ENCODE measurements at regions not wholly inside any gene's neighbourhood (a gene's known extent, or its start where the extent isn't known, plus 50 kb on each side); places are given as distances from the start of the nearest gene placed in this dataset.

DNA sequence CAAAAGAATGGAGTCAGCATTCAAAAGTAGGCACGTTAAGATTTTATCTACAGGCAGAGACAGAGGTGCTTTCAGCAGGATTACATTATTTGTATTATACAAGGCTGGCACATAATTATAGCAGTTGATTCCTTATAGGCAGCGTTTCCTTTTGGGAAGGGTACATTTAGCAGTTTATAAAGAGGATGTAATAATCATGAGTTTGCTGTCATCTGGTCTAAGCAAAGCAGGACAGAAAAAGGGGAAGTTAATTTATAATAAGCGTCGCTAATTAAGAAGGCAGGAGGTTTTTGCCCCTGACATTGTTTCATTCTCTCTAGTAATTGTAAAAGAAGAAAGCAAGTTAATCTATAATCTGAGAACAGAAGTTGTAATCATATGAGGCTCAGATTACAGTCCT is 259.9 kb upstream of the MDGA2 start:
- Mint-ChIP-seq H3K36me3 (no peaks in the 10 kb centered on the region), H3K9me3 (no peaks in the 10 kb centered on the region), H3K4me1 (no peaks in the 10 kb centered on the region), H3K4me3 (no peak overlapping the region), H3K27me3 (ENCODE audit: insufficient read depth, low read depth) (no peaks in the 10 kb centered on the region), H3K27ac (no peak overlapping the region)
- Histone ChIP-seq H3K9me3 (ENCODE audit: low read depth) (no peaks in the 10 kb centered on the region), H3K4me2 (no peak overlapping the region), H2AFZ (replicated peaks) (no peak overlapping the region), H3K4me1 (no peaks in the 10 kb centered on the region), H3K36me3 (no peaks in the 10 kb centered on the region), H3K79me2 (ENCODE audit: low read depth) (no peaks in the 10 kb centered on the region), H3K27me3 (no peaks in the 10 kb centered on the region), H3K4me3 (no peak overlapping the region), H4K20me1 (ENCODE audit: low read depth) (no peaks in the 10 kb centered on the region), H3K9ac (no peak overlapping the region), H3F3A (ENCODE audit: low read depth) (no peaks in the 10 kb centered on the region), H3K27ac (no peak overlapping the region)
- DNase-seq (ENCODE audit: low spot score): no peak
- no peak for TF ChIP-seq EZH2 (IDR thresholded peaks at IDR 0.05)
- TF ChIP-seq EZH2phosphoT487 (IDR thresholded peaks at IDR 0.05): no peak
- TF ChIP-seq, protein P1, sequence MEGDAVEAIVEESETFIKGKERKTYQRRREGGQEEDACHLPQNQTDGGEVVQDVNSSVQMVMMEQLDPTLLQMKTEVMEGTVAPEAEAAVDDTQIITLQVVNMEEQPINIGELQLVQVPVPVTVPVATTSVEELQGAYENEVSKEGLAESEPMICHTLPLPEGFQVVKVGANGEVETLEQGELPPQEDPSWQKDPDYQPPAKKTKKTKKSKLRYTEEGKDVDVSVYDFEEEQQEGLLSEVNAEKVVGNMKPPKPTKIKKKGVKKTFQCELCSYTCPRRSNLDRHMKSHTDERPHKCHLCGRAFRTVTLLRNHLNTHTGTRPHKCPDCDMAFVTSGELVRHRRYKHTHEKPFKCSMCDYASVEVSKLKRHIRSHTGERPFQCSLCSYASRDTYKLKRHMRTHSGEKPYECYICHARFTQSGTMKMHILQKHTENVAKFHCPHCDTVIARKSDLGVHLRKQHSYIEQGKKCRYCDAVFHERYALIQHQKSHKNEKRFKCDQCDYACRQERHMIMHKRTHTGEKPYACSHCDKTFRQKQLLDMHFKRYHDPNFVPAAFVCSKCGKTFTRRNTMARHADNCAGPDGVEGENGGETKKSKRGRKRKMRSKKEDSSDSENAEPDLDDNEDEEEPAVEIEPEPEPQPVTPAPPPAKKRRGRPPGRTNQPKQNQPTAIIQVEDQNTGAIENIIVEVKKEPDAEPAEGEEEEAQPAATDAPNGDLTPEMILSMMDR (IDR thresholded peaks at IDR 0.05): no peak

DNA sequence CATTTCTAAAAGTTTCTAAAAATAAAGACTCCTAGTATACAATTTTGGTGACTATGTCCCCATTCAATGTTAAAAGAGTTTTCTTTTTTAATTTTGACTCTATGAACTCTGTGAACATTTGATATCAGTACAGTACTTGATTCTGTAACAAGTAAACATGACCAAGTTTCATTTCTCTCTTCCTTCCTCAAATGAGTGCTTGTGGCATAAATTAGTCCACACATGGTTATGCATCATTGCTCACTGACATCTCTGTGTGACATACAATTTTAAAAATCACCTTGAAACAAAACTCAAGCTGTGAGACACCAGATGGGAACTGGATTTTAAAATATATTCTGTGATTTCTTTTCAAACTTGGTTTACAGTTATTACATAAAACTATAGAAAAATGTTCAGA is 253.9 kb upstream of the MDGA2 start:
- H3K27ac ChIP-seq: no peak overlapping the region
- no peaks in the 10 kb centered on the region for H3K79me2 ChIP-seq (ENCODE audit: low read depth)
- no peak overlapping the region for H3K9ac ChIP-seq
- no peaks in the 10 kb centered on the region for H3K9me3 ChIP-seq (ENCODE audit: low read depth)
- TF ChIP-seq EZH2 (IDR thresholded peaks at IDR 0.05) (no peak), EZH2phosphoT487 (IDR thresholded peaks at IDR 0.05) (no peak)
- TF ChIP-seq, protein P1 (IDR thresholded peaks at IDR 0.05): no peak
- Mint-ChIP-seq H3K4me1 (no peaks in the 10 kb centered on the region), H3K4me3 (no peak overlapping the region), H3K27ac (no peak overlapping the region), H3K27me3 (ENCODE audit: insufficient read depth, low read depth) (no peaks in the 10 kb centered on the region), H3K9me3 (peaks cover 8% of the 10 kb centered on the region), H3K36me3 (no peaks in the 10 kb centered on the region)
- no peaks in the 10 kb centered on the region for H4K20me1 ChIP-seq (ENCODE audit: low read depth)
- no peak for DNase-seq (ENCODE audit: low spot score)
- H2AFZ ChIP-seq (replicated peaks): no peak overlapping the region
- no peaks in the 10 kb centered on the region for H3F3A ChIP-seq (ENCODE audit: low read depth)
- H3K4me2 ChIP-seq: no peak overlapping the region
- no peak overlapping the region for H3K4me3 ChIP-seq
- H3K27me3 ChIP-seq: no peaks in the 10 kb centered on the region
- no peaks in the 10 kb centered on the region for H3K36me3 ChIP-seq
- no peaks in the 10 kb centered on the region for H3K4me1 ChIP-seq

DNA sequence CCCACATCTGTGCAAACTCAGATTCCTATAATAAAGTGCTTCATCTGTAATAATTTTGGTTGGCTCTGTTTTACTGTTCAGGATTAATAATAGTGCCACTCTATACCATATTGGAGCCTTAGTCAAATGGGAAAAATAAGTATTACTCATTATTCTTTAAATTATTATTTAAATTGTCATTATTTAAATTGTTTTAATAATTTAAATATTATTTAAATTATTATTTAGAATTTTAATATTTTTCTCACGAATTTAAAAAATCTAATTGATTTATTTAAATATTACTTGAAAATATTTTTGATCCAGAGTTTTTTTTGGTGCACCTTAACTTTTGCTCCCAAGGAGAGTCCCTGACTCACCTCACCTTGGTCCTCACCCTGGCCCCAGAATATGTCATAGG is 245.7 kb upstream of the MDGA2 start:
- no peaks in the 10 kb centered on the region for H3K36me3 ChIP-seq
- TF ChIP-seq EZH2 (IDR thresholded peaks at IDR 0.05): no peak
- H3K4me3 Mint-ChIP-seq: no peak overlapping the region
- no peak overlapping the region for H3K27ac ChIP-seq
- H3K4me1 Mint-ChIP-seq: no peaks in the 10 kb centered on the region
- no peaks in the 10 kb centered on the region for H3K4me1 ChIP-seq
- H3K79me2 ChIP-seq (ENCODE audit: low read depth): no peaks in the 10 kb centered on the region
- no peaks in the 10 kb centered on the region for H3F3A ChIP-seq (ENCODE audit: low read depth)
- H3K36me3 Mint-ChIP-seq: no peaks in the 10 kb centered on the region
- H4K20me1 ChIP-seq (ENCODE audit: low read depth): no peaks in the 10 kb centered on the region
- no peaks in the 10 kb centered on the region for H3K27me3 Mint-ChIP-seq (ENCODE audit: insufficient read depth, low read depth)
- H3K9me3 ChIP-seq (ENCODE audit: low read depth): no peaks in the 10 kb centered on the region
- H2AFZ ChIP-seq (replicated peaks): no peak overlapping the region
- no peak overlapping the region for H3K4me3 ChIP-seq
- no peak overlapping the region for H3K9ac ChIP-seq
- peaks cover 8% of the 10 kb centered on the region for H3K9me3 Mint-ChIP-seq
- H3K4me2 ChIP-seq: no peak overlapping the region
- DNase-seq (ENCODE audit: low spot score): no peak
- no peaks in the 10 kb centered on the region for H3K27me3 ChIP-seq
- H3K27ac Mint-ChIP-seq: no peak overlapping the region

DNA sequence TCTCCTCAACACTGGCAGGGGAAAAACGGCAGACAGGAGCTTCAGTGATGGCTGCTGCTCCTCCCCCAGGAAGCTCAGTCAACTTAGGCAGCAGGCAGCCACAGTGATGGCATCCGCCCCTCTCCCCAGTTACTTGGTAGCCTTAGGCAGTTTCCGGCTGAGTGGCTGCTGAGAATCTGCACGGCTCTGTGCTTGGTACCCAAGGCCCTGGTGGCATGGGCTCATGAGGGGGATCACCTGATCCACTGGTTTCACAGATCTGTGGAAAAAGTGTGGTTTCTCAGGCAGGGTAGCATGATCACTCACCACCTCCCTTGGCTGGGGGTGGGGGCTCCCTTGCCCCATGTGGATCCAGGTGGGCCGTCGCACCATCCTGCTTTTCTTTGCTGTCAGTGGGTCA is 244.6 kb upstream of the MDGA2 start:
- no peaks in the 10 kb centered on the region for H3K36me3 Mint-ChIP-seq
- Histone ChIP-seq H3F3A (ENCODE audit: low read depth) (no peaks in the 10 kb centered on the region), H3K4me3 (no peak overlapping the region), H3K4me1 (no peaks in the 10 kb centered on the region), H3K79me2 (ENCODE audit: low read depth) (no peaks in the 10 kb centered on the region), H3K9ac (no peak overlapping the region), H3K27ac (no peak overlapping the region), H4K20me1 (ENCODE audit: low read depth) (no peaks in the 10 kb centered on the region), H3K36me3 (no peaks in the 10 kb centered on the region), H3K4me2 (no peak overlapping the region), H3K9me3 (ENCODE audit: low read depth) (no peaks in the 10 kb centered on the region), H3K27me3 (no peaks in the 10 kb centered on the region), H2AFZ (replicated peaks) (peak overlapping the region; percentile 60)
- no peak overlapping the region for H3K27ac Mint-ChIP-seq
- H3K4me1 Mint-ChIP-seq: no peaks in the 10 kb centered on the region
- TF ChIP-seq, protein P1 (IDR thresholded peaks at IDR 0.05): no peak
- TF ChIP-seq EZH2phosphoT487 (IDR thresholded peaks at IDR 0.05): no peak
- TF ChIP-seq EZH2 (IDR thresholded peaks at IDR 0.05): no peak
- H3K4me3 Mint-ChIP-seq: no peak overlapping the region
- no peaks in the 10 kb centered on the region for H3K27me3 Mint-ChIP-seq (ENCODE audit: insufficient read depth, low read depth)
- H3K9me3 Mint-ChIP-seq: peaks cover 5% of the 10 kb centered on the region
- peak; percentile 5 for DNase-seq (ENCODE audit: low spot score)

Data from neural progenitor cell (in vitro differentiated cells).